SK-N-MC (cell line): ENCODE measurements at regions not wholly inside any gene's neighbourhood (a gene's known extent, or its start where the extent isn't known, plus 50 kb on each side); places are given as distances from the start of the nearest gene placed in this dataset.
"Not testable (repeated sequence)": the region's sequence is repeated elsewhere in the genome, so short reads cannot be mapped to it uniquely, and the experiment has no call there.

Experiments
- DNase-seq: peaks from one replicate; pipeline ENCODE4 v3.0.0-alpha.2; 2011; ENCODE audit warnings: low read depth, low spot score
- H3K27ac ChIP-seq: fragments of 200-600 bp; sonication (generic); 2 replicates; pipeline ENCODE4 v1.5.1; 2016; ENCODE audit warnings: mixed run types
- H3K36me3 ChIP-seq: fragments of 200-600 bp; sonication (generic); 2 replicates; pipeline ENCODE4 v1.6.1; 2017; ENCODE audit warnings: antibody characterized with exemption, low read length, mixed read lengths; ENCODE audit not compliant: insufficient read depth
- H3K4me3 ChIP-seq: fragments of 200-600 bp; sonication (generic); 2 replicates; pipeline ENCODE4 v1.5.1; 2016
- H3K9ac ChIP-seq: fragments of 200-600 bp; sonication (generic); 2 replicates; pipeline ENCODE4 v1.8.0; 2017; ENCODE audit warnings: mixed run types, mixed read lengths; ENCODE audit not compliant: insufficient read length
- H3K9me3 ChIP-seq: fragments of 200-600 bp; sonication (generic); 2 replicates; pipeline ENCODE4 v1.6.1; 2017; ENCODE audit warnings: low read depth, mild to moderate bottlenecking, antibody characterized with exemption, low read length, moderate library complexity, mixed read lengths
- EZH2 ChIP-seq: fragments of 200-600 bp; sonication (generic); IDR thresholded peaks from one replicate; pipeline ENCODE4 v1.6.1; 2017; ENCODE audit warnings: antibody characterized with exemption
- FOXP2 ChIP-seq: optimal IDR thresholded peaks from 2 replicates; pipeline ENCODE3; 2011; ENCODE audit warnings: mild to moderate bottlenecking, moderate library complexity; ENCODE audit not compliant: insufficient read depth; ENCODE audit errors: extremely low read length, control extremely low read depth
- POLR2AphosphoS5 ChIP-seq: IDR thresholded peaks from 2 replicates; pipeline ENCODE4 v1.6.1; 2012; ENCODE audit warnings: mild to moderate bottlenecking, low read depth, low read length, borderline replicate concordance

DNA sequence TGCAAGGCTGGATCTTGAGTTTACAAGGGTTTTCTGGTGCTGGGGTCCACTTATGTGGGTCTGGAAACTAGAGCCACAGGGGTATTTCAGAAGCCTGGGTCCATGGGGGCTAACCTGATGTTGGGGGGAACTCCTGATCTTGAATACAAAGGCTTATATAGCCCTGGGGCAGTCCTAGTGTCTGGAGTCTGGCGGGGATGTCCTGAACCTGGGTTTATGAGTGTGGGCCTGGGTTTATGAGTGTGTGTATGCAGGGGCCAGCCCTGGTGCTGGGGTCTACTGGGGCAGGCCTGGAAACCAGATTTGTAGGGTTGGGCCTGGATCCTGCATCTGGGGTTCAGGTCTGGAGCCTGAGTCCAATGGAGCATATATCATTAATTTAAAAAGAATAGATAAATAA lies 146.5 kb upstream of the C1GALT1 start:
- H3K36me3 ChIP-seq = no peaks in the 10 kb centered on the region
- DNase-seq = no peak
- no peak overlapping the region for H3K27ac ChIP-seq
- no peak overlapping the region for H3K4me3 ChIP-seq
- no peak overlapping the region for H3K9ac ChIP-seq
- no peaks in the 10 kb centered on the region for H3K9me3 ChIP-seq
- TF ChIP-seq POLR2AphosphoS5 (no peak), FOXP2 (no peak), EZH2 (no peak)

DNA sequence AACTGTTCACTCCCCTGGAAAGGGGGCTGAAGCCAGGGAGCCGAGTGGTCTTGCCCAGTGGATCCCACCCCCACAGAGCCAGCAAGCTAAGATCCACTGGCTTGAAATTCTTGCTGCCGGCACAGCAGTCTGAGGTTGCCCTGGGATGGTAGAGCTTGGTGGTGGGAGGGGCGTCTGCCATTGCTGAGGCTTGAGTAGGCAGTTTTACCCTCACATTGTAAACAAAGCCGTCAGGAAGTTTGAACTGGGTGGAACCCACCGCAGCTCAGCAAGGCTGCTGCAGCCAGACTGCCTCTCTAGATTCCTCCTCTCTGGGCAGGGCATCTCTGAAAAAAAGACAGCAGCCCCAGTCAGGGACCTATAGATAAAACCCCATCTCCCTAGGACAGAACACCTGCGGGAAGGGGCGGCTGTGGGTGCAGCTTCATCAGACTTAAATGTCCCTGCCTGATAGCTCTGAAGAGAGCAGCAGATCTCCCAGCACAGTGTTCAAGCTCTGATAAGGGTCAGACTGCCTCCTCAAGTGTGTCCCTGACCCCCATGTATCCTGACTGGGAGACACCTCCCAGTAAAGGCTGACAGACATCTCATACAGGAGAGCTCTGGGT lies 140.0 kb upstream of the C1GALT1 start:
- not testable (repeated sequence) for H3K36me3 ChIP-seq, H3K9ac ChIP-seq, H3K4me3 ChIP-seq, H3K9me3 ChIP-seq, H3K27ac ChIP-seq, DNase-seq

DNA sequence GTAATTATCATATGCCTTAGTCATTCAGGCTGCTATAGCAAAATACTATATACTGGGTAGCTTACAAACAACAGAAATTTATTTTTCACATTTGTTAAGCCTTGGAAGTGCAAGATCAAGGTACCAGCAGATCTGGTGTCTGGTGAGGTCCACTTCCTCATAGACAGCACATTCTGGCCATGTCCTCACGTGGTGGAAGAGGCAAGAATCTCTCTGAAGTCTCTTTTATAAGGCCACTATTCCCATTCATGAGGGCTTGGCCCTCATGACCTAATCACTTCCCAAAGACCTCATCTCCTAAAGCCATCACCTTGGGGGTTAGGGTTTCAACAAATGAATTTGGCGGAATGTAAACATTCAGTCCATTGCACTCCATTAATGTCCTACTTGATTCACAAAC lies 137.5 kb upstream of the C1GALT1 start:
- TF ChIP-seq FOXP2 (no peak), EZH2 (no peak), POLR2AphosphoS5 (no peak)
- Histone ChIP-seq H3K4me3 (no peak overlapping the region), H3K9ac (no peak overlapping the region), H3K9me3 (no peaks in the 10 kb centered on the region), H3K27ac (no peak overlapping the region), H3K36me3 (no peaks in the 10 kb centered on the region)
- no peak for DNase-seq

DNA sequence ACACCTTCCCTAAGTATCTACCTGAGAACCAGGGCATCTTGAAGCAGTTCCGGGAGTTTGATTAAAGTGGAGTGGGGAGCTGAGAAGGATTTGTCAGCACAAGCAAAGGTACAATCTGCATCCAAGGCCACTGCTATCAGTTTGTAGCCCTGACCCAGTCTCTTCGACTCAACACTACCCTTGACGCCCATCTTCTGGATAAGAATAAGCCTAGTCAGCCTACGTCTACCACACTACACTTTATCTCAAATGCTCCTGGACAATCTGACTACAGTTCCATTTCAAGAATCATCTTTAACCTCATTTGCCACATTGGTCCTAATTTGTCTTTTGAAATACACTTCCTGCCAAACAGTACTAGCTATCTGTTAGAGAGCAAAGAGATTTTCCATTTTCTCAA lies 134.1 kb upstream of the C1GALT1 start:
- no peak overlapping the region for H3K9ac ChIP-seq
- DNase-seq = no peak
- H3K27ac ChIP-seq = no peak overlapping the region
- no peak for TF ChIP-seq FOXP2
- TF ChIP-seq EZH2 = no peak
- no peak for TF ChIP-seq POLR2AphosphoS5
- no peaks in the 10 kb centered on the region for H3K36me3 ChIP-seq
- no peak overlapping the region for H3K4me3 ChIP-seq
- H3K9me3 ChIP-seq = no peaks in the 10 kb centered on the region

DNA sequence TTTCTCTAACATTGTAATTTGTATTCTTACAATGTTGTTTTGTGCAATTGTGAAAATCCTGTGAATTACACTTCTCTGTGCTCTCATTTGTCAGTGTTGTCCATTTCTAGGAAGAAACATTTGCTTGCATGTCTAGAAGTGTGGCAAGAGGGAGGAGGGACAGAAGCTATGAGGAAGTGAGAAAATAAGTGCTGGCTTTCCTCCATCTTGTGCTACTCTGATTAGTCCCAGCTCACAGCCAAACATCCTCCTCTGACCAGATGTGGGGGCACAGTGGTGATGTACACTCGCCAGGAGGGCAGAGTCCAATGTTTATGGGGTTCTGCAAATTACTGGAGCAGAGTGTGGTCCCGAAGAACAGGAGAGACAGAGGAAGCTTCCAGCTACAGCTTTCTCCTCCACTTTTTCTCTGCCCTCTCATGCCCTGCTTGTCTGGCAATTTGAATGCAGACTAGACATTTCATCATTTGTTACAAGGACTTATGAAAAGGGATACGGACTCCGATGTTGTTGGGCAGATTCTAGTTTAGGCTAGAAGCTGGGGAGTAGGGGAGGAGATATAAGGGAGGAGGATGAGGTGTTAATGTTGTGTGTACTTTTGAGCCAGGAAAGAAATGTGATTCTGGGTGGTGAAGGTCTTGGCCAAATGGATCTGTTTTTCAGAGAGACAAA lies 131.0 kb upstream of the C1GALT1 start:
- H3K27ac ChIP-seq = no peak overlapping the region
- H3K9me3 ChIP-seq = no peaks in the 10 kb centered on the region
- H3K36me3 ChIP-seq = no peaks in the 10 kb centered on the region
- TF ChIP-seq EZH2 (no peak), FOXP2 (no peak), POLR2AphosphoS5 (no peak)
- no peak for DNase-seq
- no peak overlapping the region for H3K4me3 ChIP-seq
- no peak overlapping the region for H3K9ac ChIP-seq

DNA sequence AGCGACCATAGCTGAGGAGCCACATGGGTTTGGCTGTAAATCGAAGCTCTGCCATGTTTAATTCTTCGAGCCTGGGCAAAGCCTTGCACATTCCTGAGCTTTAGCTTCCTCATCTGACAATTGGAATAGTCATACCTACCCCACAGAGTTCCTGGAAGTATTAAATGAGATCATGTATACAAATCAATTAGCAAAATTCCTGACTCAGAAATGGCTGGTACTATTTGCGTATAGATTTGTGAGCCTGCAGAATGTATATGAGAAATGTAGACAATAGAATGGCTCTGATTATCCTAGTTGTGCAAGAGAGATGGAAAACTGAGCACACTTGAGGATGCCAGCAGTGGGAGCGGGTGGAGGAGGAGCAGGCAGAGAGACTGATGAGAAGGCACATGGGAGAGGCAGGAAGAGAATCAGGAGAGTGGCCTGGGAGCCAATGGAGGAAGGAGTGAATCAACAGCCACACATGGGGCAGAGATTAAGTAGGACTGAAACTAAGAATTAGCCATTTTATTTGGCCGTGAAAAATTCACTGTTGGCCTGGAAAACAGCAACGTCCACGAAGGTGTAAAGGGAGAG lies 128.0 kb upstream of the C1GALT1 start:
- no peak overlapping the region for H3K4me3 ChIP-seq
- no peak for TF ChIP-seq EZH2
- no peak for TF ChIP-seq FOXP2
- TF ChIP-seq POLR2AphosphoS5 = no peak
- no peak overlapping the region for H3K27ac ChIP-seq
- no peak for DNase-seq
- H3K9me3 ChIP-seq = no peaks in the 10 kb centered on the region
- H3K9ac ChIP-seq = no peak overlapping the region
- H3K36me3 ChIP-seq = no peaks in the 10 kb centered on the region

DNA sequence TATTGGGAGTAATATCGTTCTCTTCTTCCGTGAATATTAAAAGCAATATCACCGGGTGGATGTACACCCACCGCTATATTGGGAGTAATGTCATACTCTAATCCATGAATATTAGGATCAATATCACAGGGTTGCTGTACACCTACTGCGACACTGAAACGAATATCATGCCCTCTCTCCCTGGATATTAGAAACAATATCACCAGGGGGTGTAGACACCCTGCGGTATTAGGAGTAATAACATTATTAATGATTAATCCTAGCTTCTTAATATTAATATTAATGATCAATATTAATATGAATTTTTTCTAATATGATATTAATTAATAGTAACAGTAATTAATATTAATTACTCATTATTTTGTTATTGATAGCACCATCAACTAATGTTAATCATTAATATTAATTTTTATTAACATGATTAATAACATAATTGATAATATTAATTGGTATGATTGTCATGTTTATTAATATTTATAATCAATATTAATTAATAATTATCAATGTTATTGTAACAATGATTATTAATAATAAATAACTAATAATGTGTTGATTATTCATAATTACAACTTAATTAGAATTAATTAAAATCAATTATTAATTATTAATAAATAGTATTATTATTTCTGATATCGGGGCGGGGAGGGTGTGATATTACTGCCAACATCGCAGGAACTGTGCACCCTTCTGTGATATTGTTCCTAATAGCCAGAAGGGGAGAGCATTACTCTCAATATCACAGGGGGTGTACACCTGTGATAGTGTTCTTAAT lies 121.3 kb upstream of the C1GALT1 start:
- no peaks in the 10 kb centered on the region for H3K36me3 ChIP-seq

DNA sequence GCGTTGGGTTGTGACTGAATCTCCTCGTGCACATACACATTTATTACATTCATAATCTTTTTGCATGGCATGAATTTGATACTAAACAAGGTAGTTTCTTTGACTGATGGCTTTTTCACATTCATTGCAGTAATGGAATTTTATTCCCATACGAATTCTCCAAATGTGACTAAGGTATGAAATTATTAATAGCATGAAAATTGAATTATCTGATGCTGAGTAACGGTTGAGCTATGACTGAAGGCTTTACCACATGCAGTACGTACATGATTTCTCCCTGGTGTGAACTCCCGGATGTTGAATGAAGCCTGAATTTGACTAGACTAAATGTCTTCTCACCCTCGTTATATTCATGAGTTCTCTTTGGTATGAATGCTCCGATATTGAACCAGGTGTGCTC lies 104.4 kb upstream of the C1GALT1 start:
- TF ChIP-seq POLR2AphosphoS5 (no peak), EZH2 (no peak)
- no peak overlapping the region for H3K4me3 ChIP-seq
- H3K27ac ChIP-seq = no peak overlapping the region
- DNase-seq = no peak
- H3K36me3 ChIP-seq = no peaks in the 10 kb centered on the region
- H3K9me3 ChIP-seq = no peaks in the 10 kb centered on the region
- H3K9ac ChIP-seq = no peak overlapping the region

More for the DNA sequence above, 121.3 kb upstream of the C1GALT1 start:
- Histone ChIP-seq H3K4me3 (no peak overlapping the region), H3K9me3 (no peaks in the 10 kb centered on the region), H3K9ac (no peak overlapping the region), H3K27ac (no peak overlapping the region)
- no peak for TF ChIP-seq EZH2
- TF ChIP-seq FOXP2 = no peak
- TF ChIP-seq POLR2AphosphoS5 = no peak
- no peak for DNase-seq
